Activated T-cell treated with anti-CD3 and anti-CD28 coated beads, Interleukin-2, amount 50 U/mL, for 48 hours (primary cell): ENCODE measurements at regions not wholly inside any gene's neighbourhood (a gene's known extent, or its start where the extent isn't known, plus 50 kb on each side); places are given as distances from the start of the nearest gene placed in this dataset.
"Not testable (repeated sequence)": the region's sequence is repeated elsewhere in the genome, so short reads cannot be mapped to it uniquely, and the experiment has no call there.

Source experiments
- DNase-seq, 2 experiments: peaks; one replicate each; pipeline ENCODE4 v3.0.0-alpha.2; 2020

DNA sequence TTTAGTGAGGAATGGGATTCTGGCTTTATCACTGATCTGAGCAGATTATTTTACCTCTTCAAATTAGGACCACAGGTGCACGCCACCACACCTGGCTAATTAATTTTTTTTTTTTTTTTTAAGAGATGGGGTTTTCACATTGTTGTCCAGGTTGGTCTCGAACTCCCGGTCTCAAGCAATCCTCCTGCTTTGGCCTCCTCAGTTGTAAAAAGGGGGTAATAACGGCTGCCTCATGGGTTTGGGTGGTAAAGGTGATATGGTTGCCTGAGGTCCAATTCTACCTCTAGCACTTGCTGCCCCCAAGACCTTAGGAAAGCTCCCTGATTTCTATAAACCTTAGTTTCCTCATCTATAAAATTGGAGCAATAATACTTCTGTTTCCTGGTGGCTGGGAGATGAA, 130.7 kb upstream of the HS3ST2 start:
- DNase-seq, result no peak

DNA sequence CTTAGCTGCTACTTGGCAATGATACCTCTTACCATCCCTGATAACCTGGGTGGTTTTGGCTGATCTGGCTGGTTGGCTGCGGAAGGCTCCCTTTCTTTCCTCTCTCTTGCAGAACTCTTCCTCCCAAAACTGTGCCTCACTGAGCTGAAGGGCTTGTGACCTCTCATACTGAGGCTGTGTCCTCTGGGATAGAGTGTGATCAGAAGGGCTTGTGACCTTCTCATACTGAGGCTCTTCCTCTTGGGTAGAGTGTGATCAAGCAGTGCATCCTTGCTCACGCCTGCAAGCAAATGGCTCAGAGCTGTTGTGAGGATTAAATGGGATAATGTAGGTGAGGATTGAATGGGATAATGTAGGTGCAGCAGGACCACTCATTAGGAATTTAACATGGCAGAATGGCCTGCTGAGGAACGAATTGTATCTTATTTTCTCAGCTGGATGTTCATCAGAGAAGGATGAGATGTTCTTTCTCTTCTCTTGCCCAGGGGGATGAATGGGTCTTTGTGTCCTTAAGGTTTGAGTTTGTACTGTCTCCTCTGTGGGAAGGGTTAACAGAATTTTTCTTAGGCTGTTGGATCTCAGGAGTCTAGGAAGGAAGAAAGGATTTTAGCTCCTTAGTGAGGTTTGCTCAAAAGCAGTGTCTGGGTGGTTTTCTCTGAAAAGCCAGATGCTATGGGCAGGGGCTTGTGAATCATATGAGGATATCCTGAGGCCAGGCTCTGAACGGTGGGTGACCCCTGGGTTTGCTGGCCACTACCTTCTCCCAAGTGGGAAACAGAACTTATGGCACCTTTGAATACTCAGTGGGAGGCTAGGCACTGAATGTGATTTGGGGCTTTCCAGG, 130.0 kb upstream of the HS3ST2 start:
- no peak for DNase-seq

DNA sequence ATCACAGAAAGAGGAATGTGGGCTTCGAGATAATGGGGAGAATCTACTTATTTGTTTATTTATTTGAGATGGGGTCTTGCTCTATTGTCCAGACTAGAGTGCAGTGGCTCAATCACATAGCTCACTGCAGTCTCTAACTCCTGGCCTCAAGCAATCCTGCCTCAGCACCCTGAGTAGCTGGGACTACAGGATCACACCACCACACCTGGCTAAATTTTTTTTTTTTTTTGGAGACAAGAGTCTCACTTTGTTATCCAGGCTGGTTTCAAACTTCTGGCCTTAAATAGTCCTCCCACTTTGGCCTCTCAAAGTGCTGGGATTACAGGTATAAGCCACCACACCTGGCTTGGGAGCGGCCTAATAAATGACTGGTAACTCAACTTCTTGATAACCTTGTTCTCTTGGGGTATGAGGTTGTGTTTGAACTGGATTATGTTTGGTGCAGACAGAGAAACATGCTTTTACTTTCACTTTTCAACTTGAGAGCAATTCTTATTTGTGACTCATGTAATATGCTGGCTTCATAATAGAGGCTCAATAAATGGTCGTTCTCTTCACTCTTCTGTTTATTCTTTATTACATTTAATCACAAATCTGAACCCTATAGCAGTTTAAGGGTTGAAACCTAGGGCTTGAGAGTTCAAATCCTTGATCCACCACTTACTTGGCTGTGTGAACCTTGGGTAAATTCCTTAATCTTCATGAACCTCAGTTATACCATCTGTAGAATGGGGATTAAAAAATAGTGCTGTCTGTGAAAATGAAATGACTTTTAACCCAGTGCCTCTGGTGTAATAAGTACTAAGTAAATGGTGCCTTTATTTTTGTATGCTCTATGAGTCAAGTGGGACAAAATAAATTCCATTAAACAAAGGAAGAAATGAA, 129.1 kb upstream of the HS3ST2 start:
- DNase-seq, result no peak

DNA sequence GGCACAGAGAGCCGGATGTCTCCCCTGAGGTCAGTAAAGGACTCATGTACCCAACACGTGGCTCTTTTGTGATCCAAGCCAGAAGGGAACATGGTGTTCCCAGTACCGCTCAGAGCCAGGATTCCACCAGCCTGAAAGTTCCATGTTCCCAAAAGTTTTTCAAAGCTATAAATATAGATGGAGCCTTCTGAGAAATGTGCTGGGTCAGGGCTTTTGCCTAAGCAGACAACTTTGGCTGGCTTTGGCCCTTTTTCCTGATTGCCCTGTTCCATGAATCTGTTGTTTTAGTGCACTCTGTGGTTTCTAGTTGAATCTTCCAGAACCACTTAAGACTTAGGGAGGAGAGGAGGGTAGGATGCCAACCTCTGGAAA, 128.5 kb upstream of the HS3ST2 start:
- DNase-seq, result no peak

DNA sequence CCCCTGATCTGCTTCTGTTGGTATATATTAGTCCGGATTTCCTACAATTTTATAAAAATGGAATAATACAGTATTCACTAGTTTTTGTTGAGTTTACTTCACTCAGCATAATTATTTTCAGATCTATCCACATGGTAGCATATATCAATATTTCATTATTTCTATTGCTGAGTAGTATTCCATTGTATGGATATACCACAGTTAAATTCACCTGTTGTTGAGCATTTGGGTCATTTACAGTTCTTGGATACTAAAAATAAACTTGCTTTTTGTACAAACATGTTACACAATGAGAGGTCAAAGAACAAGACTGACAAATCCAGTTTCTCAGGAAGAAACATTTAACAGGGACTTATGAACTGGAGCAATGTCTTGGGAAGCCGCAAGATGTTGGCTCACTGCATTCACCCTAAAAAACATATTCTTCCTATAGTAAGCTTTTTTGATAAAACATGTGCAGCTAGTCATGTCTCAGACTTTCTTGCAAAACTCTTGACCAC, 126.9 kb upstream of the HS3ST2 start:
- no peak for DNase-seq

DNA sequence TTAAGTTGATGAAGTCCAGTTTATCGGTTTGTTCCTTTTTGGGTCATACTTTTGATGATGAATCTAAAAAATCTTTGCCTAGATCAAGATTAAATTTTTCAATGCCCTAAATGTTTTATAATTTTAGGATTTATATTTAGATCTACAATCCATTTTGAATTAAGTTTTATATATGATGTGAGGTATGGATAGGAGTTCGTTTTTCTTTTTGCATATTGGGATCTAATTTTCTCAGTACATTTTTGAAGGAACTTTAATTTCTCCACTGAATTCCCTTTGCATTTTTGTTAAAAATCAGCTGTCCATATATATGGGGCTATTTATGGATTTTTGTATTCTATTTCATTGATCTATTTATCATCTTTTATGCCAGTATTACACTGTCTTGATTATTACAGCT, 125.5 kb upstream of the HS3ST2 start:
- DNase-seq, result no peak

DNA sequence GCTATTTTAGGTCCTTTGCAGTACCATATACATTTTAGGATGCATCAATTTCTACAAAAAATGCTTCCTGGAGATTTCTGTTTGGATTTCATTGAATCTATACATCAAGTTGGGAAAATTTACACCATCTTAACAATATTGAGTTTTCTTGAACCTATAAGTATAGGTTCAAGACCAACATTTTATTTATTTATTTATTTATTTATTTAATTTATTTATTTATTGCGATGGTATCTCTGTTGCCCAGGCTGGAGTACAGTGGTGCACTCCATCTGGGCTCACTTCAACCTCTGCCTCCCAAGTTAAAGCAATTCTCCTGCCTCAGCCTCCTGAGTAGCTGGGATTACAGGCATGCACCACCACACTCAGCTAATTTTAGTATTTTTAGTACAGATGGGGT, 125.0 kb upstream of the HS3ST2 start:
- DNase-seq, result no peak

DNA sequence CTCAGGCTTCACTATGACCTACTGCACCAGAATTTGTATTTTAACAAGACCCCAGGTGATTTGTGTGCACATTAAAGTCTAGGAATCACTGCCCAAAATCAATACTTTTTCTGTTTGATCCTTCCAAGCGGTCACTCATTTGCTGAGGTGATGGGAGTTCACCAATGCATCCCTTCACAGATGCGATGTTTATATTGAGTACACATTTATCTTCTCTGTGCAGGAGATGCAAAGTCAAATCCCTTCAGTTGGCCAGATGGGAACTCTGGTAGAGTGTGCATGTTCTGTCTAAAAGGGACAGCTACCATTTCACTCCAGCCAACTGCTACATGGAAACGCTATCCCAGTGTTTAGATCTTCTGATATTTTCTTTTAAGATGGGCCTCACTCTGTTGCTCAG, 122.6 kb upstream of the HS3ST2 start:
- no peak for DNase-seq

DNA sequence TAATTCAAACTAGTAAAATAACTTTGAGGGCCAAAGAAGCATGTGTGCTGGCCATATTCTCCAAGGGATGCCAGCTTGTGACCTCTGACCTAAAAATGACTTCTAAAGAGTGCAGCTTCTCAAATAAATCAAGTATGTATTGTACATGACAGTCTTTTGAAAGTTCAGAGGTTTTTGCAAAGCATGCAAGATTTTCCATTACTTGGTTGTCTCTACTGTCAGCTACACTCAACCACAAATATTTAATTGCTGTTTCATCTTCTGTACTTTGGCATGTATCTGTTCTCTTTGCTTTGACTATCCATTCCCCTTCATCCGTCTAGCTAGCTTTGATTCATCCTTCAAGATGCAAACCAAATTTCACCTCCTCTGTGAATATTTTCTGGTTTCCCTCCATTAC, 121.9 kb upstream of the HS3ST2 start:
- no peak for DNase-seq

DNA sequence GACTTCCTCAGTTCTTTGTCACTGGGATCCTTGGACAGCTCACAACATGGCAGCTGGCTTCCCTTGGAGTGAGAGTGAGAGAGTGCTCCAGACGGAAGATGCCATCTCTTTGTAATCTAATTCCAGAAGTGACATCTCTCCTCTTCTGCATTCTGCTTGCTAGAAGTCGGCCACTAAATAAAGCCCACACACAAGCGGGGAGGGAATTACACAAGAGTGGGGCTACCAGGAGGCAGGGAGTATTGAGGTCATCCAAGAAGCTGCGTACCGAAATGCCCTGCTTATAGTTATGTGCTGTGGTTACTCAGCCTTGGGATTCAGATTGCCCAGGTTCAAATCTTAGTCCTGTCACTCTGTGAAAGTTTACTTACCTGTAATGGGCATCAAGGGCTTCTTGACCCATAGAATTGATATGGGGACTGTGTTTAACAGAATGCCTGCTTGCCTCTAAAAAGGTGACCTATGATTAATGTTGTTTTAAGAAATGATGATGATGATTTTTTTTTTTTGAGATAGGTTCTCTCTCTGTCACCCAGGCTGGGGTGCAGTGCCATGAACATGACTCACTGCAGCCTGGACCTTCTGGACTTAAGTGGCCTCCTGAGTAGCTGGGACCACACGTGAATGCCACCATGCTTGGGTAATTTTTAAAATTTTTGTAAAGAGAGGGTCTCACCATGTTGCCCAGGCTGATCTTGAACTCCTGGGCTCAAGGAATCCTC, 120.9 kb upstream of the HS3ST2 start:
- no peak for DNase-seq

DNA sequence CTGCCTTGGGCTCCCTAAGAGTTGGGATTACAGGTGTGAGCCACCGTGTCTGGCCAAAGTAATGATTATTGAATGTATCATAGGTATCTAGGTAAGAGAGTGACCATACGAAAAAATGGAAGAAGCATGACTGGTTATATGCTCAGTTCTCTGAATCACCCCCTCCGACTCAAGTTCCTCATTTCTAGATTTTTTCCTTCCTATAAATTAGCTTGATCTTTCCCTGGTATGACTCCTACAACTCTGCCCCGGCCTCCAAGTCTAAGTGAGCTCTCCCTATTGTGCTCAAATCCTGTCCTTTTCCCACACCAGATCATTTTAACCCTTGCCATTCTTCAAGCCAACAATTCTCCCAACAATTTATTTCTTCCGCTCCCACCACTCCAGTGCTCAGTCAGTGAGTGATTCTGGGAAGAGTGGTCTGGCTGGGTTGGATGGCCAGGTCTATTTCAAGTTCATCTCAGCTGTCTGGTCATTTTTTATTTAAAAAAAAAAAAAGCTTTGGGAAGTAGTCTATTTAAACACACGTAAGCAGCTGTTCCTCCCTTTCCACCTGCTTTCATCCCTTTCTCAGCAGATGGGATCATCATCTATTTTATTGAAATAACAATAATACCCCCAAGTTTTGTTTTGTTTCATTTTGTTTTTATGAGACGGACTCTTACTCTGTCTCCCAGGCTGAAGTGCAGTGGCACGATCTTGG, 120.2 kb upstream of the HS3ST2 start:
- no peak for DNase-seq

DNA sequence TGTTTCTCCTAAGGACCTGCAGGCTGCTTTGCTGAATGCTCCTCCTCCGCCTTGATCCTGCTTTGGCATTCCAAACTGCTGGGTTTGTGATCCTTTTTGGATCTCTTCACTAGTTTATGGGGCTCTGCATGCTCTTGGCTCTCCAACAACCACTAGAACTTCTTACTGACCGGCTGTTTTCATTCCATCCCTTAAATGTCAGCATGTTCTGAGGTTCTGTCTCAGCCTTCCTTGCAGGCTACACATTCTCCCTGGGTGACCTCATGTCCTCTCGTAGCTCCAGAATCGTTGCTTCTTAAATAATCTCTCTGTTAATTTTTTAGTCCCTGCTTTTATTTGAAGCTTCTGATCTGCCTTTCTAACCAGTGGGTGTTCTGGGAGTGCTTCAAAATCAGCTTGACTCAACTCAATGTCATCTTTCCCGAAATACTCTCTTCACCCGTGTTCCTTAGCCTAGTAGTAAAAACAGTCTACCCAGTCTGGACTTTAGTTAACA, 119.0 kb upstream of the HS3ST2 start:
- DNase-seq, result no peak

DNA sequence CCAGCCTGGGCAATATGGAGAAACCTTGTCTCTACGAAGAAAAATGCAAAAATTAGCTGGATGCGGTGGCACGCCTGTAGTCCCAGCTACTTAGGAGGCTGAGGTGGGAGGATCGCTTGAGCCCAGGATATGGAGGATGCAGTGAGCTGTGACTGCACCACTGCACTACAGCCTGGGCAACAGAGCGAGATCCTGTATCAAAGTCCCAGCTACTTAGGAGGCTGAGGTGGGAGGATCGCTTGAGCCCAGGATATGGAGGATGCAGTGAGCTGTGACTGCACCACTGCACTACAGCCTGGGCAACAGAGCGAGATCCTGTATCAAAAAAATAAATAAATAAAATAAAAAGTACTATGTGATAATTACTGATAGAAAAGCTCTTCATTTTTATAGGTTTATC, 118.2 kb upstream of the HS3ST2 start:
- DNase-seq, result not testable (repeated sequence)

DNA sequence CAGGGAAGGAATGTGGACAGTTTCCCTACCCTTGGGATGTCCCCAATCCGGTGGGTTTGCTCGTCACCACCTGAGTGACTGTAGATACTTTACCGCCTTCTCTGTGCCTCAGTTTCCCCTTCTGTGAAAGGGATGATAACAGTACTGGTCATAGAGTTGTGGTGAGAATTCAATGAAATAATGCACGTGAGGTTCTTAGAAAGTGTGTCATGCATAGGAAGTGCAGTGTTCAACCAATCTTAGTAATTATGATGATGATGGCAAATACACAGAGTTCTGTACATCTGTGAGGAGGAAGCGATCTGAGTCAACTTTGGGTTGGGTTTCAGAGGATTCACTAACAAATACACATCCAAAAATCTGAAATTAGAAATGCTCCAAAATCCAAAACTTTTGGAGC, 114.6 kb upstream of the HS3ST2 start:
- DNase-seq, result no peak

DNA sequence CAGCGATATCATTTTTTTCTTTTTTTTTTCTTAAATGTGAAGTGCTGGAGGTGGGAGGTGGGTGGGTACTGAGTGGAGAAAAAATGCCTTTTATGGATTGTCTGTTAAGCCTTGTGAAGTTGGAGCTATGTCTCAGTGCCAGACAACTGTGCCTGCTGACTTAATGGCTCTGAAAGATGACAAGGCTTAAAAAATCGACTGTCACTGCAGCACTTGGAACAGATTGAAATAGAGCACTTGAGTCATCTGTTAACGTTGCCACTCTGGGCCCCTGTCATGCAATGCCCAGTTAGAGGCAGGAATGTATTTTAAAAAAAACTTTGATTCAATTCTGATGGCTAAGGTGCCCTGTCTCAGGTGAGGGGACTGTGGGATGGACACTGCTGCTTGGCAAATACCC, 108.2 kb upstream of the HS3ST2 start:
- DNase-seq, result no peak

DNA sequence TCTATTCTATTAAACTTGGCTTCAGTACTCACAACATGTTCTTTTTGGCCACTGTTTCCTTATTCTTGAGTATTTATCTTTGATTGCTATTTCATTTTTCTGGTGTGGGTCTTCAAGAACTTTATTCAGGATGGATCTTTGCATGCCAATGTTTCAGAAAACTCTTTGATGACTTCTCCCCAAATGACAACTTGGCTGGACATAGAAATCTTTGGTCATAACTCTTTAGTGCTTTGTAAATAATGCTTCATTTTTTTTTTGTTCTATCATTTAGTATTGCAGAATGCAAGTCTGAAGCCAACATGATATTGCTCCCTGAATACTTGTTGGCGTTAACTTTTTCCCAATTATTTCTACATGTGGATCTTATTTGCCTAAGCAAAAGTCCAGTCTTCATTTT, 103.6 kb upstream of the HS3ST2 start:
- DNase-seq, result no peak

DNA sequence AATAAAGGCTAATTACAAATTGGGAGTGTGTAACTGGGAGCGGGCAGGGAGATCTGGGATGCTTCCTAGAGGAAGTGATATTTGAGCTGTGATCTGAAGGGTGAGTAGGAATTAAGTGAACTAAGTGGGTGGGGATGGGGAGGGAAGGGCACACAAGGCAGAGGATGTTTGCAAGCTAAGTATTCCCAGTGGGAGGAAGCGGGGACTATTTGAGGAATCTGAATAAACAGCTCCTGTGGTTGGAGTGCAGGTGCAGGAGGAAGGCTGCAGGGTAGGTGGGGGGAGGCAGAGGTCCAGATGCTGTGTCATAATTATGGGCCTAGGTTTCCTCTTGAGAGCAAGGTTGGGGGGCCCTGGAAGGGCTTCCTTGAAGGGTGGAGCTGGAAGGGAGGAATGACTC, 102.1 kb upstream of the HS3ST2 start:
- DNase-seq, result no peak

DNA sequence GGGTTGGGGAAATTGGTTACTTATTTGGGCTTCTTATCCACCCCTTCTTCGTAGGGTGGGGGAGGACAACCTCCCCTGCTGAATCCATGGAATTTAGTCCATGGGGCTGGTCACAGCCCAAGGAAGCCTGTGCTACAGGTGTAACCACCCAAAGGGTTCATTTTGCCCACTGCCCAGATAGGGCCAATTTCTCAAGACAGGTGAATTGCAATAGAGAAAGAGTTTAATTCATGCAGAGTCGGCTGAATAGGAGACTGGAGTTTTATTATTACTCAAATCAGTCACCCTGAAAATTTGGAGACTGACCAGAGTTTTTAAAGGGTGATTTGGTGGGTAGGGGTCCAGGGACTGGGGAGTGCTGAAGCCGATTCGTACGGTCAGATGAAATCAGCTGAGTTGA, 101.5 kb upstream of the HS3ST2 start:
- DNase-seq, result no peak

DNA sequence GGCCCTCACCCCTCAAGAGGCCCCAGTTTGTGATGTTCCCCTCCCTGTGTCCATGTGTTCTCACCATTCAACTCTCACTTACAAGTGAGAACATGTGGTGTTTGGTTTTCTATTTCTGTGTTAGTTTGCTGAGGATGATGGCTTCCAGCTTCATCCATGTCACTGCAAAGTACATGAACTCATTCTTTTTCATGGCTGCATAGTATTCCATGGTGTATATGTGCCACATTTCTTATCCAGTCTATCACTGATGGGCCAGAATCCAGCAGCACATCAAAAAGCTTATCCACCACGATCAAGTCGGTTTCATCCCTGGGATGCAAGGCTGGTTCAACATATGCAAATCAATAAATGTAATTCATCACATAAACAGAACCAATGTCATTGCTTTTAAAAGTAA, 95.4 kb upstream of the HS3ST2 start:
- DNase-seq, result not testable (repeated sequence)

DNA sequence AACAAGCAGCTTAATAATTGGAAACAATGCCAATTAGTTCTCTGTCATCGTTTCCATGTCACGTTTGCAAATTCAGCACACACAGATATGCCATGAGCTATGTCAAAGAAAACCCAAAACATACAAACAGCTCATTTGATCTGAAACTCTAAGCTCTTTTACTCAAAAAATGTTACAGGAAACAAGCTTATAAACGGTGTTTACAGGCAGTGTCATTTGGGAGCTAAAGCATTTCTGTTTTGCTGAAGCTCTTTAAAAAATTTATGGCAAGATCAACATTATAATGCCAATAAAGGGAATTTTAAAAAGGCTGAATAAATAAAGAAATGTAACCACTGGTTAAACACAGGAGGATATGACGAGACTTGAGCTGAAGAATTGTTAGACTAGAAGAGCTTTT, 94.0 kb upstream of the HS3ST2 start:
- DNase-seq, result no peak

DNA sequence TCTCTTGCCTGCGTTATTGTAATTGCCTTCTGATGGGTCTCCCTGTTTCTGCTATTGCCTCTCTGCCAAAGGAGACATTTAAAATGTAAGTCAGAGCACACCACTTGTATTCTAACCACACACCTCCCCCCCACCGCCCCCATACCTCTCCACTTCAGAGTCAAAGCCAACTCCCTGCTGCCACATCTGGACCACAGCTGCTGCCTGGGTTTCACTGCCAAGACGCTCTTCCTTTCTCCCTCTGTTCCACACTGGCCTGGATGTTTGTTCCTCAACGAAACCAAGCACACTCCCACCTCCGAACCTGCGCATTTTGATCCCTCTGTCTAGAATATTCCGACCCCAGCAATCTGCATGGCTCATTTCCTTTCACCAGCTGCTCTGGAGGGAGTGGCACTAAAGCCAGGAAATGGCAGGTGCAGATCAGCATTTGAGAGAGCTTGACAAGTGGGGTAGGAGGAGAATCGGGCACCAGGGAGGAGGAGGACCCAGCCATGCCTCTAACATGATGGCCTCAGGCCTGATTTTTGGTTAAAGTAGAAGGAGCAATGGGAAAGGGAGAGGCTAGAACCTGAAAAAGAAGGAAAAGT, 92.4 kb upstream of the HS3ST2 start:
- DNase-seq, result no peak
